ENCODE measurements at regions not wholly inside any gene's neighbourhood (a gene's known extent, or its start where the extent isn't known, plus 50 kb on each side); places are given as distances from the start of the nearest gene placed in this dataset.
"Not testable (repeated sequence)": the region's sequence is repeated elsewhere in the genome, so short reads cannot be mapped to it uniquely, and the experiment has no call there.

- Mint-ChIP-seq H3K9me3 (peaks cover 14% of the 10 kb centered on the region), H3K4me3 (no peak overlapping the region), H3K4me1 (peaks cover 23% of the 10 kb centered on the region), H3K27me3 (ENCODE audit: low read depth) (no peaks in the 10 kb centered on the region), H3K27ac (no peak overlapping the region), H3K36me3 (no peaks in the 10 kb centered on the region)
- TF ChIP-seq, protein P1, sequence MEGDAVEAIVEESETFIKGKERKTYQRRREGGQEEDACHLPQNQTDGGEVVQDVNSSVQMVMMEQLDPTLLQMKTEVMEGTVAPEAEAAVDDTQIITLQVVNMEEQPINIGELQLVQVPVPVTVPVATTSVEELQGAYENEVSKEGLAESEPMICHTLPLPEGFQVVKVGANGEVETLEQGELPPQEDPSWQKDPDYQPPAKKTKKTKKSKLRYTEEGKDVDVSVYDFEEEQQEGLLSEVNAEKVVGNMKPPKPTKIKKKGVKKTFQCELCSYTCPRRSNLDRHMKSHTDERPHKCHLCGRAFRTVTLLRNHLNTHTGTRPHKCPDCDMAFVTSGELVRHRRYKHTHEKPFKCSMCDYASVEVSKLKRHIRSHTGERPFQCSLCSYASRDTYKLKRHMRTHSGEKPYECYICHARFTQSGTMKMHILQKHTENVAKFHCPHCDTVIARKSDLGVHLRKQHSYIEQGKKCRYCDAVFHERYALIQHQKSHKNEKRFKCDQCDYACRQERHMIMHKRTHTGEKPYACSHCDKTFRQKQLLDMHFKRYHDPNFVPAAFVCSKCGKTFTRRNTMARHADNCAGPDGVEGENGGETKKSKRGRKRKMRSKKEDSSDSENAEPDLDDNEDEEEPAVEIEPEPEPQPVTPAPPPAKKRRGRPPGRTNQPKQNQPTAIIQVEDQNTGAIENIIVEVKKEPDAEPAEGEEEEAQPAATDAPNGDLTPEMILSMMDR (IDR thresholded peaks at IDR 0.05; ENCODE audit: unreplicated experiment), result no peak
- no peak for DNase-seq (ENCODE audit: low spot score in 2 of 2, unreplicated experiment in 2 of 2)
These were observed 188.4 kb downstream of the POLR1F start for GRCh38 chr7:19520392-19520791.

DNA sequence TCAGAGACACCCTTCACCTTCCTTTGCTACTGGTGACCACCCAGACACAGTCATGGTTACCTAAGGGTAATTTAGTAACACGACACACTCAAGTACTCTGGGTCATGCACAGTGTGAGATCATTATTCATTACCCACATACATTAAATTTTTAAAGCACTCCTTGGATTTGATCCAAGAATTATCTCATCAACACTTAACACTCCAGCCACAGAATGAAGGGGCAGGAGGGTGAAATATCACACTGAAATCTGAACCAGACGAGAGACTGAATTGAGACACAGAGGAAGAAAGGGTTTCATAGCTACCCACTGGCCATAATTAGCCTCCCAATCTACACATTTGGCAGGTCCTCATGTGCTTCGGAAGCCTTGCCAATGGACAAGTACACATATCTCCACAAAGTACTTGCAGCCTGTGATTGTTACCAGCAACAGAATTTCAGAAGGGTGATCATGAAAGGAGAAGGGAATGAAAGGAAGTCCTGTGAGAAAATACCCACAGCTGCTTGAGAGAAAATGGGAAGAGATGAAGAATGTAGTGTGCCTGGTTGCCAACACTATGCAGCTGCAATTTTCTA is 189.3 kb downstream of the POLR1F start:
- peak overlapping the region; percentile 7 for H3K27ac Mint-ChIP-seq
- no peaks in the 10 kb centered on the region for H3K27me3 Mint-ChIP-seq (ENCODE audit: low read depth)
- peaks cover 24% of the 10 kb centered on the region for H3K4me1 Mint-ChIP-seq

GRCh38 chr7:19517546-19517945 is 191.3 kb downstream of the POLR1F start:
- not testable (repeated sequence) for H3K27ac Mint-ChIP-seq; H3K36me3 Mint-ChIP-seq; DNase-seq (ENCODE audit: low spot score in 2 of 2, unreplicated experiment in 2 of 2); H3K4me3 Mint-ChIP-seq; H3K27me3 Mint-ChIP-seq (ENCODE audit: low read depth)
- peaks cover 11% of the 10 kb centered on the region for H3K9me3 Mint-ChIP-seq
- peaks cover 24% of the 10 kb centered on the region for H3K4me1 Mint-ChIP-seq

More for the DNA sequence above, 189.3 kb downstream of the POLR1F start:
- H3K4me3 Mint-ChIP-seq, result no peak overlapping the region
- no peaks in the 10 kb centered on the region for H3K36me3 Mint-ChIP-seq
- DNase-seq (ENCODE audit: low spot score in 2 of 2, unreplicated experiment in 2 of 2), result no peak
- H3K9me3 Mint-ChIP-seq, result peaks cover 14% of the 10 kb centered on the region
- TF ChIP-seq, protein P1 (IDR thresholded peaks at IDR 0.05; ENCODE audit: unreplicated experiment), result no peak

GRCh38 chr7:19508821-19509220 is 200.0 kb downstream of the POLR1F start:
- no peaks in the 10 kb centered on the region for H3K9me3 Mint-ChIP-seq
- no peaks in the 10 kb centered on the region for H3K27me3 Mint-ChIP-seq (ENCODE audit: low read depth)
- no peaks in the 10 kb centered on the region for H3K36me3 Mint-ChIP-seq
- no peak overlapping the region for H3K4me3 Mint-ChIP-seq
- TF ChIP-seq, protein P1 (IDR thresholded peaks at IDR 0.05; ENCODE audit: unreplicated experiment), result no peak
- peak overlapping the region; percentile 83 for H3K27ac Mint-ChIP-seq
- no peak for DNase-seq (ENCODE audit: low spot score in 2 of 2, unreplicated experiment in 2 of 2)
- peaks cover 10% of the 10 kb centered on the region for H3K4me1 Mint-ChIP-seq

GRCh38 chr7:19508124-19508523 is 200.7 kb downstream of the POLR1F start:
- peak overlapping the region; percentile 34 for H3K27ac Mint-ChIP-seq
- H3K4me1 Mint-ChIP-seq, result peaks cover 10% of the 10 kb centered on the region
- H3K9me3 Mint-ChIP-seq, result no peaks in the 10 kb centered on the region
- TF ChIP-seq, protein P1 (IDR thresholded peaks at IDR 0.05; ENCODE audit: unreplicated experiment), result no peak
- no peaks in the 10 kb centered on the region for H3K27me3 Mint-ChIP-seq (ENCODE audit: low read depth)
- no peak for DNase-seq (ENCODE audit: low spot score in 2 of 2, unreplicated experiment in 2 of 2)
- no peaks in the 10 kb centered on the region for H3K36me3 Mint-ChIP-seq
- no peak overlapping the region for H3K4me3 Mint-ChIP-seq

- TF ChIP-seq, protein P1 (IDR thresholded peaks at IDR 0.05; ENCODE audit: unreplicated experiment), result peak; percentile 69
- Mint-ChIP-seq H3K27me3 (ENCODE audit: low read depth) (no peaks in the 10 kb centered on the region), H3K4me3 (no peak overlapping the region), H3K9me3 (peaks cover 11% of the 10 kb centered on the region), H3K36me3 (peaks cover 8% of the 10 kb centered on the region), H3K4me1 (no peaks in the 10 kb centered on the region), H3K27ac (no peak overlapping the region)
- DNase-seq (ENCODE audit: low spot score in 2 of 2, unreplicated experiment in 2 of 2), result no peak
These were observed 216.9 kb downstream of the POLR1F start for GRCh38 chr7:19491821-19492452.

Data from mesothelial cell of epicardium (in vitro differentiated cells).